ENCODE measurements at regions not wholly inside any gene's neighbourhood (a gene's known extent, or its start where the extent isn't known, plus 50 kb on each side); places are given as distances from the start of the nearest gene placed in this dataset.

DNA sequence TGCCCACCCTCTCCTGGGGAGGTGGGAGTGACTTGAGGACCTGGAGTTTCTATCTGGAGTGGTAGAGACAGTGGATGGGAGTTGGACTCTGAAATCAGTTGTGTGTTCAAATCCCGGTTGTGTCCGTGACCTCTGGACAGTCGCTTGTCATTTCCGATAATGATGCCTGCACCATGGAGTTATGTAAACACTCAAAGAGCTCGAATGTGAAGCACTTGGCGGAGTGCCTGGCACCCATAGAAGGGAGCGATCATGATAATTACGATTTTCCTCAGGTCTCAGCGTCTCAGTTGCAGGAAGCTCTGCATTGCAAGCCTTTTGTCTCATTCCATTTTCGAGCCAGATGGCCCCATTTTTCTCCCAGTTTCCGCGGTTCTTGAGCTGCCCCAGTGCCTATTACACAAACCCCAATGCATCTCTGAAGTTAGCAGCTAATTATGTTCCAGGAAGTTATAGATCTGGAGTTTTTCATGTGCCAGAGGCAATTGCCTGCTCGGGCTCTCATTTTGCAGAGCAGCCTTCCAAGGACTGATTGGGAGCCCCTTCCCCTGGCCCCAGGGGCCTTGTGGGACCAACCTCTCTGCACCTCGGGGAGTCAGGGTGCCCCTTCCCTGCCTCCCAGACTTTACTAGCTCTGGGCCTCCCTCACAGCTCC lies 175.5 kb upstream of the MVB12B start:
- CTCF ChIA-PET, result no interaction called here
- POLR2A ChIA-PET (ENCODE audit: unreplicated experiment), result interaction anchor here (0.7 kb wide), 1 partner anchor 110 kb away, joined by 9 read pairs; no protein-coding TSS in a partner anchor

DNA sequence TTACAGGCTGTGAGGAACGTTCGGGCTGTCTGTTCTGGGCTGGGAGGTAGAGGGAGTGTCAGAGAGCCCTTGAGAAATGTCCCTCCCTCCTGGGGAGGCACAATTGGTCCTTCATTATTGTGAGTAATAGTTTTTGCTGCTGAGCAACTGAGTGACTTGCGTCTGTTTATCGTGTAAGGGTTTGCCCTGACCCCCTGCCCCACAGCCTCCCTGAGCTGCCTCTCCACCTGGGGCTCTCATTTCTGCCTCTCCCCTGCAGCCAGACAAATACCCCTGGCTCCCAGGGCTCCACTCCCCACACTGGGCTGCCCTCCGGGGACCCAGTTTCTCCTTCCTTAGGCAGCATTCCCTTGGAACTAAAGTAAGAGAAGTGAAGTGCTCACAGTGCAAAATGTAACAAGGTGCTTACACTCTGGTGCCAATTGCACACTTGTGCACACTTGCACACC lies 174.9 kb upstream of the MVB12B start:
- no peak for DNase-seq

More for the DNA sequence above, 175.5 kb upstream of the MVB12B start:
- Histone ChIP-seq H2AFZ (no peak overlapping the region), H3K36me3 (ENCODE audit: low read depth) (no peaks in the 10 kb centered on the region), H3K9me3 (ENCODE audit: insufficient read depth, low read depth) (no peaks in the 10 kb centered on the region), H3K9me2 (ENCODE audit: insufficient read depth) (no peaks in the 10 kb centered on the region), H3K4me3 (no peak overlapping the region), H3F3A (ENCODE audit: insufficient read depth, low read depth) (no peaks in the 10 kb centered on the region), H3K4me2 (no peak overlapping the region), H4K20me1 (ENCODE audit: insufficient read depth) (no peaks in the 10 kb centered on the region), H3K4me1 (replicated peaks; ENCODE audit: insufficient read depth) (no peaks in the 10 kb centered on the region), H3K27me3 (ENCODE audit: insufficient read depth, low read depth) (peaks cover 94% of the 10 kb centered on the region), H3K79me2 (ENCODE audit: low read depth) (no peaks in the 10 kb centered on the region), H3K27ac (no peak overlapping the region)
- DNase-seq, result no peak
- TF ChIP-seq EZH2 (IDR thresholded peaks at IDR 0.05; ENCODE audit: low read depth), result no peak
- TF ChIP-seq, protein P1, sequence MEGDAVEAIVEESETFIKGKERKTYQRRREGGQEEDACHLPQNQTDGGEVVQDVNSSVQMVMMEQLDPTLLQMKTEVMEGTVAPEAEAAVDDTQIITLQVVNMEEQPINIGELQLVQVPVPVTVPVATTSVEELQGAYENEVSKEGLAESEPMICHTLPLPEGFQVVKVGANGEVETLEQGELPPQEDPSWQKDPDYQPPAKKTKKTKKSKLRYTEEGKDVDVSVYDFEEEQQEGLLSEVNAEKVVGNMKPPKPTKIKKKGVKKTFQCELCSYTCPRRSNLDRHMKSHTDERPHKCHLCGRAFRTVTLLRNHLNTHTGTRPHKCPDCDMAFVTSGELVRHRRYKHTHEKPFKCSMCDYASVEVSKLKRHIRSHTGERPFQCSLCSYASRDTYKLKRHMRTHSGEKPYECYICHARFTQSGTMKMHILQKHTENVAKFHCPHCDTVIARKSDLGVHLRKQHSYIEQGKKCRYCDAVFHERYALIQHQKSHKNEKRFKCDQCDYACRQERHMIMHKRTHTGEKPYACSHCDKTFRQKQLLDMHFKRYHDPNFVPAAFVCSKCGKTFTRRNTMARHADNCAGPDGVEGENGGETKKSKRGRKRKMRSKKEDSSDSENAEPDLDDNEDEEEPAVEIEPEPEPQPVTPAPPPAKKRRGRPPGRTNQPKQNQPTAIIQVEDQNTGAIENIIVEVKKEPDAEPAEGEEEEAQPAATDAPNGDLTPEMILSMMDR (conservative IDR thresholded peaks at IDR 0.05), result no peak
- intact Hi-C loops (cut with micrococcal nuclease; ENCODE audit: unreplicated experiment), result no loop called here
- BruUV-seq (replicated peaks), result no TSS peak

GRCh38 chr9:126152622-126153362 lies 173.8 kb upstream of the MVB12B start:
- H3K4me1 ChIP-seq (replicated peaks; ENCODE audit: insufficient read depth), result no peaks in the 10 kb centered on the region
- H3K79me2 ChIP-seq (ENCODE audit: low read depth), result no peaks in the 10 kb centered on the region
- intact Hi-C loops (cut with micrococcal nuclease; ENCODE audit: unreplicated experiment), result no loop called here
- H4K20me1 ChIP-seq (ENCODE audit: insufficient read depth), result no peaks in the 10 kb centered on the region
- no peaks in the 10 kb centered on the region for H3K9me3 ChIP-seq (ENCODE audit: insufficient read depth, low read depth)
- no peaks in the 10 kb centered on the region for H3F3A ChIP-seq (ENCODE audit: insufficient read depth, low read depth)
- H3K4me2 ChIP-seq, result no peak overlapping the region
- TF ChIP-seq, protein P1 (conservative IDR thresholded peaks at IDR 0.05), result no peak
- TF ChIP-seq EZH2 (IDR thresholded peaks at IDR 0.05; ENCODE audit: low read depth), result no peak
- DNase-seq, result no peak
- H3K27ac ChIP-seq, result no peak overlapping the region
- H2AFZ ChIP-seq, result no peak overlapping the region
- BruUV-seq (replicated peaks), result no TSS peak
- ChIA-PET CTCF (no interaction called here), POLR2A (ENCODE audit: unreplicated experiment) (no interaction called here)
- peaks cover 91% of the 10 kb centered on the region for H3K27me3 ChIP-seq (ENCODE audit: insufficient read depth, low read depth)
- H3K9me2 ChIP-seq (ENCODE audit: insufficient read depth), result no peaks in the 10 kb centered on the region
- no peaks in the 10 kb centered on the region for H3K36me3 ChIP-seq (ENCODE audit: low read depth)
- H3K4me3 ChIP-seq, result no peak overlapping the region

More for the DNA sequence above, 174.9 kb upstream of the MVB12B start:
- no peaks in the 10 kb centered on the region for H3K4me1 ChIP-seq (replicated peaks; ENCODE audit: insufficient read depth)
- ChIA-PET CTCF (no interaction called here), POLR2A (ENCODE audit: unreplicated experiment) (interaction anchor here (0.7 kb wide), 1 partner anchor 110 kb away, joined by 9 read pairs; no protein-coding TSS in a partner anchor)
- intact Hi-C loops (cut with micrococcal nuclease; ENCODE audit: unreplicated experiment), result no loop called here
- no peak for TF ChIP-seq EZH2 (IDR thresholded peaks at IDR 0.05; ENCODE audit: low read depth)
- TF ChIP-seq, protein P1 (conservative IDR thresholded peaks at IDR 0.05), result no peak
- H3K9me3 ChIP-seq (ENCODE audit: insufficient read depth, low read depth), result no peaks in the 10 kb centered on the region
- no TSS peak for BruUV-seq (replicated peaks)
- no peaks in the 10 kb centered on the region for H3K79me2 ChIP-seq (ENCODE audit: low read depth)
- no peaks in the 10 kb centered on the region for H4K20me1 ChIP-seq (ENCODE audit: insufficient read depth)
- H3K4me3 ChIP-seq, result no peak overlapping the region
- H3K4me2 ChIP-seq, result no peak overlapping the region
- H3K27ac ChIP-seq, result no peak overlapping the region
- peaks cover 91% of the 10 kb centered on the region for H3K27me3 ChIP-seq (ENCODE audit: insufficient read depth, low read depth)
- no peaks in the 10 kb centered on the region for H3F3A ChIP-seq (ENCODE audit: insufficient read depth, low read depth)
- no peaks in the 10 kb centered on the region for H3K36me3 ChIP-seq (ENCODE audit: low read depth)
- no peak overlapping the region for H2AFZ ChIP-seq
- H3K9me2 ChIP-seq (ENCODE audit: insufficient read depth), result no peaks in the 10 kb centered on the region
